Posterior cingulate gyrus (tissue), 11 donors: ENCODE measurements at regions not wholly inside any gene's neighbourhood (a gene's known extent, or its start where the extent isn't known, plus 50 kb on each side); places are given as distances from the start of the nearest gene placed in this dataset.
"Not testable (repeated sequence)": the region's sequence is repeated elsewhere in the genome, so short reads cannot be mapped to it uniquely, and the experiment has no call there.

ENCODE experiments used
- DNase-seq, 10 donors: peaks; one replicate each; pipeline versions ENCODE4 v3.0.0 to v3.0.0-alpha.2; 2020 to 2021; ENCODE audit warnings: mixed read lengths in 3 of 10
- intact Hi-C: fragments of 100-400 bp; cut with DNase I; formaldehyde crosslinking; loops from one replicate; pipeline ENCODE4 v1.15.1; 2023

GRCh38 chr7:97373736-97374135 lies 256.2 kb downstream of the SDHAF3 start:
- DNase-seq = no peak
- intact Hi-C loops = no loop called here

- no peak for DNase-seq
- intact Hi-C loops = no loop called here
These were observed 260.2 kb downstream of the SDHAF3 start for GRCh38 chr7:97377713-97378112.

- no peak for DNase-seq
- intact Hi-C loops = loop anchor here (1.0 kb wide), 1 partner anchor 237 kb away; no protein-coding TSS in a partner anchor
These were observed 264.5 kb downstream of the SDHAF3 start for GRCh38 chr7:97381815-97382554.

GRCh38 chr7:97390052-97390451 lies 272.6 kb downstream of the SDHAF3 start:
- DNase-seq = no peak
- intact Hi-C loops = no loop called here

- intact Hi-C loops = no loop called here
These were observed 273.6 kb downstream of the SDHAF3 start for GRCh38 chr7:97390915-97391593.

GRCh38 chr7:97401398-97401797 lies 283.9 kb downstream of the SDHAF3 start:
- intact Hi-C loops = no loop called here
- DNase-seq = no peak

More at GRCh38 chr7:97390915-97391593, 273.6 kb downstream of the SDHAF3 start:
- DNase-seq = no peak

GRCh38 chr7:97405835-97406234 lies 288.3 kb downstream of the SDHAF3 start:
- intact Hi-C loops = no loop called here
- no peak for DNase-seq

- intact Hi-C loops = no loop called here
- no peak for DNase-seq
These were observed 289.6 kb downstream of the SDHAF3 start for GRCh38 chr7:97407106-97407505.

- no peak for DNase-seq
- intact Hi-C loops = no loop called here
These were observed 291.8 kb downstream of the SDHAF3 start for GRCh38 chr7:97409346-97409745.

GRCh38 chr7:97418312-97418711 lies 300.8 kb downstream of the SDHAF3 start:
- no peak for DNase-seq
- intact Hi-C loops = no loop called here

GRCh38 chr7:97419898-97420297 lies 302.4 kb downstream of the SDHAF3 start:
- DNase-seq = no peak
- intact Hi-C loops = no loop called here

- intact Hi-C loops = no loop called here
- DNase-seq = no peak
These were observed 303.9 kb downstream of the SDHAF3 start for GRCh38 chr7:97421307-97421930.

GRCh38 chr7:97422046-97422445 lies 304.5 kb downstream of the SDHAF3 start:
- intact Hi-C loops = no loop called here
- no peak for DNase-seq

GRCh38 chr7:97430006-97430405 lies 301.9 kb upstream of the TAC1 start:
- no peak for DNase-seq
- intact Hi-C loops = no loop called here

GRCh38 chr7:97439637-97440214 lies 292.2 kb upstream of the TAC1 start:
- no peak for DNase-seq
- intact Hi-C loops = no loop called here

GRCh38 chr7:97446361-97446760 lies 285.5 kb upstream of the TAC1 start:
- intact Hi-C loops = no loop called here
- no peak for DNase-seq

- DNase-seq = not testable (repeated sequence)
These were observed 282.4 kb upstream of the TAC1 start for GRCh38 chr7:97449448-97449847.

GRCh38 chr7:97450516-97450915 lies 281.4 kb upstream of the TAC1 start:
- intact Hi-C loops = no loop called here
- no peak for DNase-seq

More at GRCh38 chr7:97449448-97449847, 282.4 kb upstream of the TAC1 start:
- intact Hi-C loops = not testable (repeated sequence)

- intact Hi-C loops = no loop called here
- DNase-seq = no peak
These were observed 277.2 kb upstream of the TAC1 start for GRCh38 chr7:97454636-97455035.

- DNase-seq = no peak
- intact Hi-C loops = no loop called here
These were observed 274.8 kb upstream of the TAC1 start for GRCh38 chr7:97457054-97457453.

GRCh38 chr7:97460433-97460832 lies 271.5 kb upstream of the TAC1 start:
- intact Hi-C loops = no loop called here
- DNase-seq = no peak
